Spleen (tissue), 11 donors: ENCODE measurements at regions not wholly inside any gene's neighbourhood (a gene's known extent, or its start where the extent isn't known, plus 50 kb on each side); places are given as distances from the start of the nearest gene placed in this dataset.

Experiments
- DNase-seq: peaks from one replicate; pipeline ENCODE4 v3.0.0-alpha.2; 2020
- H3K27ac ChIP-seq, 8 donors: fragments of 200-600 bp; sonication (generic) in 7 of 8; 1 replicate in 4 of 8; 2 replicates in 4 of 8; pipeline versions ENCODE4 v1.5.0 to v1.8.0; 2016 to 2021; ENCODE audit warnings: inconsistent platforms in 4 of 8, mild to moderate bottlenecking in 4 of 8, moderate library complexity in 1 of 8
- H3K27me3 ChIP-seq, 7 donors: fragments of 200-600 bp; sonication (generic) in 6 of 7; replicated peaks in 1 of 7; 1 replicate in 4 of 7; 2 replicates in 3 of 7; pipeline versions ENCODE4 v1.5.0 to v1.8.0; 2016 to 2021; ENCODE audit warnings: inconsistent platforms in 3 of 7, mild to moderate bottlenecking in 1 of 7
- H3K36me3 ChIP-seq, 6 donors: fragments of 200-600 bp; sonication (generic) in 5 of 6; 1 replicate in 4 of 6; 2 replicates in 2 of 6; pipeline versions ENCODE4 v1.5.0 to v1.8.0; 2016 to 2021; ENCODE audit warnings: inconsistent platforms in 2 of 6
- H3K4me1 ChIP-seq, 6 donors: fragments of 200-600 bp; sonication (generic) in 5 of 6; 1 replicate in 3 of 6; 2 replicates in 3 of 6; pipeline versions ENCODE4 v1.5.0 to v1.8.0; 2016 to 2021; ENCODE audit warnings: inconsistent platforms in 3 of 6
- H3K4me3 ChIP-seq, 8 donors: fragments of 200-600 bp; sonication (generic) in 7 of 8; 1 replicate in 4 of 8; 2 replicates in 4 of 8; pipeline versions ENCODE4 v1.5.0 to v1.8.0; 2016 to 2021; ENCODE audit warnings: inconsistent platforms in 4 of 8, mild to moderate bottlenecking in 4 of 8, moderate library complexity in 2 of 8
- H3K9me3 ChIP-seq, 8 donors: fragments of 200-600 bp; sonication (generic) in 7 of 8; 1 replicate in 4 of 8; 2 replicates in 4 of 8; pipeline versions ENCODE4 v1.5.0 to v1.8.0; 2016 to 2021; ENCODE audit warnings: inconsistent platforms in 4 of 8
- POLR2A ChIP-seq, 3 donors: fragments of 450-650 bp; IDR thresholded peaks; one replicate each; pipeline ENCODE4 v1.5.1; 2017; ENCODE audit warnings: antibody characterized with exemption in 3 of 3, mild to moderate bottlenecking in 1 of 3
- POLR2AphosphoS5 ChIP-seq, 3 donors: sonication (generic); formaldehyde crosslinking; IDR thresholded peaks; one replicate each; pipeline ENCODE4 v1.5.1; 2017; ENCODE audit warnings: antibody characterized with exemption in 3 of 3
- WGBS, 5 donors: extraction: QIAGEN DNeasy Blood & Tissue Kit in 3 of 5; methylation state at CpG; one replicate each; pipeline versions ENCODE4 v1.1.5 to v1.1.7; 2013 to 2018; 5-methylcytosine and 5-hydroxymethylcytosine counted together
- intact Hi-C: fragments of 100-400 bp; cut with DNase I; formaldehyde crosslinking; loops from one replicate; pipeline ENCODE4 v1.15.0; 2023; ENCODE audit warnings: low total_unique reads
- TF ChIP-seq, protein P1 (sequence below), 11 experiments: fragments of 200-600 bp in 7 of 11; fragments of 450-650 bp in 4 of 11; sonication (generic) in 4 of 11; IDR thresholded peaks in 8 of 11; conservative IDR thresholded peaks in 3 of 11; 1 replicate in 7 of 11; 2 replicates in 4 of 11; pipeline versions ENCODE4 v1.4.0 to v1.8.0; 2016 to 2021; ENCODE audit warnings: antibody characterized with exemption in 11 of 11, inconsistent platforms in 4 of 11, mild to moderate bottlenecking in 1 of 11
- donor health status: healthy with polysubstance abuse.
- donor health status: DM: no; HTN: no; CAD: no; lungs with moderate emphysema.
- donor health status: DM: no; HTN: no; CAD: no.
- donor health status: Bipolar disorder and iron deficiency.
- donor health status: healthy.
- donor health status: DM: no; HTN: no; CAD: no.
- donor health status: DM: yes; HTN: yes; CAD: no.

DNA sequence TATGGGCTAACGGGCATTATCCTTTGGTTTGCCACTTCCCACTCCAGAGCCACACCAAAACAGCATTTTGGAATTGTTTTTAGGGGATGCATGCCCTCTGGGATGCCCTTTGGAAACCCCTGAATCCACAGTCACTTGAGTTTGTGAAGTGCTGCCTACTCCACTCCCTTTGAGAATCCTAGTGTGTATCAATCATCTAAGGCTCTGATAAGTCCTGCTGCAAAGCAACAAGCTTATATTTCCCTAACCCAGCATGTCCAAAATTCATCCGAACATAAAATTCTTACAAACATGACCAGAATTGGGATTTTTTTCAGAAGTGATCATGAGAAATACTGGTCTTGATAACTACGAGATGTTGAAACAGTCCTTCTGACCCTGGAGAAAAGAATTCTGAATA lies 387.9 kb downstream of the MN1 start:
- no peak for DNase-seq
- H3K4me1 ChIP-seq = no peaks in the 10 kb centered on the region
- TF ChIP-seq, protein P1, sequence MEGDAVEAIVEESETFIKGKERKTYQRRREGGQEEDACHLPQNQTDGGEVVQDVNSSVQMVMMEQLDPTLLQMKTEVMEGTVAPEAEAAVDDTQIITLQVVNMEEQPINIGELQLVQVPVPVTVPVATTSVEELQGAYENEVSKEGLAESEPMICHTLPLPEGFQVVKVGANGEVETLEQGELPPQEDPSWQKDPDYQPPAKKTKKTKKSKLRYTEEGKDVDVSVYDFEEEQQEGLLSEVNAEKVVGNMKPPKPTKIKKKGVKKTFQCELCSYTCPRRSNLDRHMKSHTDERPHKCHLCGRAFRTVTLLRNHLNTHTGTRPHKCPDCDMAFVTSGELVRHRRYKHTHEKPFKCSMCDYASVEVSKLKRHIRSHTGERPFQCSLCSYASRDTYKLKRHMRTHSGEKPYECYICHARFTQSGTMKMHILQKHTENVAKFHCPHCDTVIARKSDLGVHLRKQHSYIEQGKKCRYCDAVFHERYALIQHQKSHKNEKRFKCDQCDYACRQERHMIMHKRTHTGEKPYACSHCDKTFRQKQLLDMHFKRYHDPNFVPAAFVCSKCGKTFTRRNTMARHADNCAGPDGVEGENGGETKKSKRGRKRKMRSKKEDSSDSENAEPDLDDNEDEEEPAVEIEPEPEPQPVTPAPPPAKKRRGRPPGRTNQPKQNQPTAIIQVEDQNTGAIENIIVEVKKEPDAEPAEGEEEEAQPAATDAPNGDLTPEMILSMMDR (IDR thresholded peaks at IDR 0.05 in 8 of 11, conservative IDR thresholded peaks at IDR 0.05 in 3 of 11) = no peak
- TF ChIP-seq POLR2AphosphoS5 (IDR thresholded peaks at IDR 0.05) (no peak), POLR2A (IDR thresholded peaks at IDR 0.05) (no peak)
- H3K4me3 ChIP-seq = no peak overlapping the region
- 77 to 86% (median 79%) methylated on average over 3 of the region's 3 CpGs for WGBS, 5 donors
- H3K27me3 ChIP-seq = peaks cover 0 to 85% (median 5%) of the 10 kb centered on the region in 7 donors
- H3K9me3 ChIP-seq = no peaks in the 10 kb centered on the region
- no peaks in the 10 kb centered on the region for H3K36me3 ChIP-seq
- intact Hi-C loops = no loop called here
- no peak overlapping the region for H3K27ac ChIP-seq

DNA sequence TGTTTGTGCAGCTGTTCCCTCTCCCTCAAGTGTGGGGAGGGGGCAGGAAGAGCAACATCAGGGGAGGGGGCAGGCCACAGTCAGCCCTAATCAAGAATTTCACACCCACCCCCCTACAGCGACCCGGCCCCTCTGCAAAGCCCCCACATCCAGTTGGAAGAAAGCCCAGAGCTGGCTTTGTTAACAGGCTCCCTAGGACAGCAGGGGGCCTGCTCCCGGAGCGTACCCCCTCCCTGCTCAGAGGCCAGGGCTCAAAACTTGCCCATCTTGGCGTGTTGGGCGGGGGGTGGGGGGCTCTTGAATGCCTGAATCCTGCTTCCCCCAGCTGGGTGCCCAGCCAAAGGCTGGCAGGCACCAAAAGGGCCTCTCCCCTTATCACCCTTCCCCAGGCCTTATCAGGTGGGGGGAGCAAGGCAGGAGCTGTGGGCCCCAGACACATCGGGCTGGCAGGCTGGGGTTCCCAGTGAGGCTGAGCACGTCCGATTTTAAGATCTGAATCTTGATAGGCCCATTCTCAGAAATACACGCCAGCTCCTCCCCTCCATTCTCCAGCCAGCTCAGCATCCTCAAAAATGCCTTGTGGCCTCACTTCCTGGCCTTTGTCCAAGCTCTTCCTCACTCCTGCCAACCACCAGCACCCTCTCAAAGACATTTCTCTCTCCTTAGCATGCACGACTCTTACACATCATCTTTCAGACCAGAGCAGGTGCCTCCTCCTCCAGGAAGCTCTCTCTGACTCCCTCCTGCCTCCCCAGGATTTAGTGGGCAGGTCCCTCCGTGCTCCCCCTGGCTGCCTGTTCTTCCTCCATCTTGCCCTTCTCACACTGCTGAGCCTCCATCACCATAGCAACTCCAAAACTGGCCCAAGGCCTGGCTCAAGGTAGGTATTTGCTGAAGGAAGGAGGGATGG lies 384.8 kb downstream of the MN1 start:
- Histone ChIP-seq H3K4me1 (no peaks in the 10 kb centered on the region), H3K36me3 (no peaks in the 10 kb centered on the region), H3K4me3 (no peak overlapping the region), H3K27me3 (peaks cover 0 to 79% (median 4%) of the 10 kb centered on the region in 7 donors), H3K27ac (no peak overlapping the region), H3K9me3 (no peaks in the 10 kb centered on the region)
- intact Hi-C loops = no loop called here
- no peak for DNase-seq
- 12 to 28% (median 22%) methylated on average over 5 to 12 of the region's 12 CpGs for WGBS, 5 donors
- no peak for TF ChIP-seq POLR2A (IDR thresholded peaks at IDR 0.05)
- TF ChIP-seq, protein P1 (IDR thresholded peaks at IDR 0.05 in 8 of 11, conservative IDR thresholded peaks at IDR 0.05 in 3 of 11) = no peak
- TF ChIP-seq POLR2AphosphoS5 (IDR thresholded peaks at IDR 0.05) = no peak

DNA sequence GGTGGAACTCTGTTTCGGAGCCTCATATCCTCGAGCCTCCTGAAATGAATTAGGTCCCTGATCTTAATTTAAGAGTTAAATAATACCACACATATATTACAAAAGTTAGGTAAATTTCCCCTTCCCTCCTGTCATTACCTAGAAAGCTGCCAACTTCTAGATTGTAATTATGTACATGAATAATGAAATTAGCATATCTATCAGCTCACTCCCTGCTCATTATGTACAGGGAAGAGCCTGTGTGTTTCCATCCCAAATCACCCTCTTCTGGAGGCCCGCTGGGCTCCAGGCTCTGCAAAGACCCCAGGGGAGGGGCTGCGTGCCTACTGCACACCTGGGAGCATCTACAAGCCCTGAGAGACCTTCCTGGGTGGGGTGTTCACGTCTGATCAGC lies 384.1 kb downstream of the MN1 start:
- Histone ChIP-seq H3K4me3 (no peak overlapping the region), H3K9me3 (no peaks in the 10 kb centered on the region), H3K4me1 (no peaks in the 10 kb centered on the region), H3K36me3 (no peaks in the 10 kb centered on the region), H3K27me3 (peaks cover 0 to 73% (median 4%) of the 10 kb centered on the region in 7 donors), H3K27ac (no peak overlapping the region)
- no peak for TF ChIP-seq POLR2A (IDR thresholded peaks at IDR 0.05)
- TF ChIP-seq, protein P1 (IDR thresholded peaks at IDR 0.05 in 8 of 11, conservative IDR thresholded peaks at IDR 0.05 in 3 of 11) = no peak
- TF ChIP-seq POLR2AphosphoS5 (IDR thresholded peaks at IDR 0.05) = no peak
- intact Hi-C loops = no loop called here
- no peak for DNase-seq
- 69 to 84% (median 74%) methylated on average over 5 of the region's 5 CpGs for WGBS, 5 donors

DNA sequence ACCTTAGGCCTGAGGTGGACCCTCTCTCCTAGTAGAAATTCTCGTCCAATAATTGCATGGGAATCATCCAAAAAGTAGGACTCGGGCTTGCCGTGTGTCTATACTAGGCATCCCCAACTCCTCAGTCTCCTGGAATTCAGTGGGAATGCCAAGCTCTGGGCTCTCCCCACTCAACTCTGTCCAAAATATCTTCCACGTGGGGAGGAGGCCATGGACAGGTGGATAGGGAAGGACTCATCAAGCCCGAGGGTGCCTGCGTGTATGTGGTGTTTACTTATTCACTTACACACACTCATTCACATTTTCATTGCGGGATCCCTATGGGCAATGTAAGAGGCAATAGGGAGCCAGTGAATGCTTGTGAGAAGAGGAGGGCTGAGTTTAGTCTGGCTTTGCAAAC lies 383.3 kb downstream of the MN1 start:
- 68 to 78% (median 73%) methylated on average over 7 of the region's 7 CpGs for WGBS, 5 donors
- TF ChIP-seq POLR2AphosphoS5 (IDR thresholded peaks at IDR 0.05) (no peak), POLR2A (IDR thresholded peaks at IDR 0.05) (no peak)
- TF ChIP-seq, protein P1 (IDR thresholded peaks at IDR 0.05 in 8 of 11, conservative IDR thresholded peaks at IDR 0.05 in 3 of 11) = no peak

More for the DNA sequence above, 383.3 kb downstream of the MN1 start:
- peaks cover 0 to 65% (median 4%) of the 10 kb centered on the region in 7 donors for H3K27me3 ChIP-seq
- H3K36me3 ChIP-seq = no peaks in the 10 kb centered on the region
- H3K9me3 ChIP-seq = no peaks in the 10 kb centered on the region
- H3K4me3 ChIP-seq = no peak overlapping the region
- no peaks in the 10 kb centered on the region for H3K4me1 ChIP-seq
- intact Hi-C loops = no loop called here
- no peak for DNase-seq
- no peak overlapping the region for H3K27ac ChIP-seq
